ENCODE measurements at regions not wholly inside any gene's neighbourhood (a gene's known extent, or its start where the extent isn't known, plus 50 kb on each side); places are given as distances from the start of the nearest gene placed in this dataset.

- Histone ChIP-seq H3K23me2 (ENCODE audit: low read depth, low read length) (no peaks in the 10 kb centered on the region), H3K9me3 (ENCODE audit: insufficient read depth in 2 of 2, low read depth in 1 of 2, low read length in 1 of 2) (no peaks in the 10 kb centered on the region), H3K36me3 (ENCODE audit: control insufficient read depth in 2 of 4, insufficient read depth in 4 of 4, low read length in 3 of 4) (no peaks in the 10 kb centered on the region), H2BK20ac (ENCODE audit: low read length) (no peak overlapping the region), H2BK5ac (ENCODE audit: low read depth, low read length) (no peak overlapping the region), H2AFZ (ENCODE audit: low read length) (no peak overlapping the region), H4K91ac (replicated peaks; ENCODE audit: insufficient read length, low read length) (no peak overlapping the region), H3K4me1 (replicated peaks in 1 of 4; ENCODE audit: control insufficient read depth in 3 of 4, insufficient read depth in 4 of 4, low read length in 3 of 4) (peaks cover 3 to 8% (median 6%) of the 10 kb centered on the region in 4 experiments; a peak in 5 of 7 replicates), H2BK15ac (ENCODE audit: low read length) (no peak overlapping the region), H2BK12ac (ENCODE audit: low read depth, low read length) (no peak overlapping the region), H3K4me3 (ENCODE audit: extremely low read depth in 1 of 4, insufficient read depth in 2 of 4, low read depth in 3 of 4, low read length in 4 of 4) (no peak overlapping the region), H3K79me2 (ENCODE audit: control insufficient read depth in 1 of 2, insufficient read depth in 2 of 2, low read length in 2 of 2) (no peaks in the 10 kb centered on the region), H3K18ac (ENCODE audit: extremely low read depth, low read length) (no peak overlapping the region), H4K8ac (ENCODE audit: extremely low read depth, insufficient read depth, low read length) (no peak overlapping the region), H3K23ac (ENCODE audit: insufficient read length) (no peak overlapping the region), H4K20me1 (replicated peaks in 1 of 2; ENCODE audit: control insufficient read depth in 1 of 2, insufficient read depth in 2 of 2, low read length in 2 of 2) (no peaks in the 10 kb centered on the region), H2BK120ac (replicated peaks; ENCODE audit: low read depth, low read length) (no peak overlapping the region), H3K27ac (ENCODE audit: low read depth, low read length) (no peak overlapping the region), H3K27me3 (replicated peaks in 1 of 4; ENCODE audit: control insufficient read depth in 3 of 4, extremely low read depth in 1 of 4, insufficient read depth in 3 of 4, low read length in 3 of 4) (no peaks in the 10 kb centered on the region), H3K79me1 (ENCODE audit: low read depth, low read length) (no peaks in the 10 kb centered on the region), H3K56ac (replicated peaks; ENCODE audit: insufficient read length, low read depth, low read length) (no peak overlapping the region), H2AK5ac (ENCODE audit: low read depth, low read length) (no peak overlapping the region), H4K5ac (ENCODE audit: insufficient read length, low read depth, low read length) (no peak overlapping the region), H3K9ac (replicated peaks in 1 of 4; ENCODE audit: extremely low read depth in 1 of 4, low read depth in 3 of 4, low read length in 3 of 4) (no peak overlapping the region), H3K14ac (ENCODE audit: insufficient read length) (no peak overlapping the region), H3K4me2 (ENCODE audit: insufficient read depth in 1 of 2, low read depth in 2 of 2, low read length in 2 of 2) (no peak overlapping the region), H3K4ac (replicated peaks; ENCODE audit: insufficient read length, low read depth, low read length) (no peak overlapping the region)
- DNase-seq (ENCODE audit: low read depth in 1 of 2, low spot score in 2 of 2), result no peak
- no peak for FAIRE-seq
- ChIA-PET CTCF (ENCODE audit: partially characterized antibody) (interaction anchor here (1.3 kb wide), 1 partner anchor 27 kb away, joined by 3 read pairs; no protein-coding TSS in a partner anchor), POLR2A (ENCODE audit: partially characterized antibody) (no interaction called here)
- 100% methylated on average over 2 of the region's 2 CpGs; no CpG with 5 or more reads in 1 of the 2 experiments for WGBS, 2 experiments (ENCODE audit: extremely low coverage in 1 of 2, insufficient coverage in 1 of 2, insufficient read length in 1 of 2, insufficient replicate concordance in 2 of 2, low coverage in 1 of 2, low lambda C conversion rate in 2 of 2, missing lambda C conversion rate in 1 of 2)
- TF ChIP-seq RAD21 (IDR thresholded peaks at IDR 0.05 in 1 of 2, conservative IDR thresholded peaks at IDR 0.05 in 1 of 2; ENCODE audit: low read depth in 2 of 2, low read length in 2 of 2), result no peak
- no peak for TF ChIP-seq E2F6 (IDR thresholded peaks at IDR 0.05)
- no peak for TF ChIP-seq BRCA1 (IDR thresholded peaks at IDR 0.05; ENCODE audit: low read depth, low read length)
- TF ChIP-seq EGR1 (IDR thresholded peaks at IDR 0.05; ENCODE audit: borderline replicate concordance, low read depth, low read length), result no peak
- TF ChIP-seq CBX8 (IDR thresholded peaks at IDR 0.05; ENCODE audit: borderline replicate concordance, low read depth, low read length), result no peak
- TF ChIP-seq SIX5 (IDR thresholded peaks at IDR 0.05; ENCODE audit: low read depth, low read length), result no peak
- TF ChIP-seq RFX5 (IDR thresholded peaks at IDR 0.05; ENCODE audit: borderline replicate concordance, low read depth, low read length), result no peak
- TF ChIP-seq SRF (IDR thresholded peaks at IDR 0.05; ENCODE audit: low read depth, low read length), result no peak
- no peak for TF ChIP-seq ATF2 (IDR thresholded peaks at IDR 0.05; ENCODE audit: low read length)
- no peak for TF ChIP-seq TAF7 (optimal IDR thresholded peaks at IDR 0.05; ENCODE audit: borderline replicate concordance, low read depth, low read length)
- TF ChIP-seq SIRT6 (IDR thresholded peaks at IDR 0.05; ENCODE audit: low read length), result no peak
- TF ChIP-seq HDAC2 (IDR thresholded peaks at IDR 0.05; ENCODE audit: borderline replicate concordance in 1 of 2, low read depth in 2 of 2, low read length in 2 of 2), result no peak
Measured at GRCh38 chr11:81424822-81425221, 1308.8 kb downstream of the FAM181B start.

Data from H1 (cell line).